Chondrocyte (in vitro differentiated cells): ENCODE measurements at regions not wholly inside any gene's neighbourhood (a gene's known extent, or its start where the extent isn't known, plus 50 kb on each side); places are given as distances from the start of the nearest gene placed in this dataset.
"Not testable (repeated sequence)": the region's sequence is repeated elsewhere in the genome, so short reads cannot be mapped to it uniquely, and the experiment has no call there.

Experiments used
- DNase-seq: peaks from one replicate; pipeline ENCODE4 v3.0.0; 2021; ENCODE audit warnings: mixed read lengths, low spot score
- H3K27ac Mint-ChIP-seq: one replicate; pipeline ENCODE4 v1.8.0; 2021; ENCODE audit warnings: mild to moderate bottlenecking, moderate library complexity, mixed read lengths; ENCODE audit not compliant: unreplicated experiment
- H3K27me3 Mint-ChIP-seq: 2 replicates; pipeline ENCODE4 v1.8.0; 2021; ENCODE audit warnings: low read depth, mixed read lengths
- H3K36me3 Mint-ChIP-seq: 2 replicates; pipeline ENCODE4 v1.8.0; 2021; ENCODE audit warnings: low read depth, mixed read lengths
- H3K4me1 Mint-ChIP-seq: 2 replicates; pipeline ENCODE4 v1.8.0; 2021; ENCODE audit warnings: low read depth, mild to moderate bottlenecking, mixed read lengths
- H3K4me3 Mint-ChIP-seq: one replicate; pipeline ENCODE4 v1.8.0; 2021; ENCODE audit warnings: mild to moderate bottlenecking, moderate library complexity, mixed read lengths; ENCODE audit not compliant: unreplicated experiment
- H3K9me3 Mint-ChIP-seq: 2 replicates; pipeline ENCODE4 v1.8.0; 2021; ENCODE audit warnings: low read depth, mixed read lengths
- CTCF ChIP-seq: fragments of 200-600 bp; sonication (generic); IDR thresholded peaks from 2 replicates; pipeline ENCODE4 v1.5.0; 2021; ENCODE audit warnings: antibody characterized with exemption, mild to moderate bottlenecking, moderate library complexity

DNA sequence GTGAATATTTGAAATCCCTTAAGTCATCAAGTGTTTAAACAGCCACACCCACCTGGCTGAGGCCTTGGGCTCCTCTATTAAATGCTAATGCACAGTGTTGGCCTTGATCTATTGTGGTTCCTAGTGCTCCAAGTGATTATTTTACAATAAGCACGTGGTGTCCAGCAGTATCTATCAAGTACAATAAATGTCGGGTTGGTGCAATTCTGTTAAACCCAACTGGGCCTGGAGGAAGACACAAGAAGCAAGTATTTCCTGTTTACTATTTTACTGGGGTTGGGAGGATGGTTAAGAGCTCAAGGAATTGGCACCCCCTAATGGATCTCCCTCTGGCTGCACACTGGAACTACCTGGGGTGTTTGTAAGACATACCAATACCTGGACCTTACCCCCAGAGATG, 72.1 kb upstream of the HNF1B start:
- Mint-ChIP-seq H3K36me3 (peaks cover 4% of the 10 kb centered on the region), H3K4me1 (peaks cover 68% of the 10 kb centered on the region), H3K27me3 (no peaks in the 10 kb centered on the region), H3K4me3 (no peak overlapping the region), H3K27ac (no peak overlapping the region), H3K9me3 (peaks cover 11% of the 10 kb centered on the region)
- TF ChIP-seq CTCF, result no peak
- DNase-seq, result no peak

GRCh38 chr17:37815536-37815935, 70.7 kb upstream of the HNF1B start:
- Mint-ChIP-seq H3K9me3 (peaks cover 18% of the 10 kb centered on the region), H3K4me3 (no peak overlapping the region), H3K36me3 (peaks cover 7% of the 10 kb centered on the region), H3K27ac (peak overlapping the region; percentile 74), H3K27me3 (no peaks in the 10 kb centered on the region), H3K4me1 (peaks cover 61% of the 10 kb centered on the region)
- no peak for DNase-seq
- TF ChIP-seq CTCF, result no peak

DNA sequence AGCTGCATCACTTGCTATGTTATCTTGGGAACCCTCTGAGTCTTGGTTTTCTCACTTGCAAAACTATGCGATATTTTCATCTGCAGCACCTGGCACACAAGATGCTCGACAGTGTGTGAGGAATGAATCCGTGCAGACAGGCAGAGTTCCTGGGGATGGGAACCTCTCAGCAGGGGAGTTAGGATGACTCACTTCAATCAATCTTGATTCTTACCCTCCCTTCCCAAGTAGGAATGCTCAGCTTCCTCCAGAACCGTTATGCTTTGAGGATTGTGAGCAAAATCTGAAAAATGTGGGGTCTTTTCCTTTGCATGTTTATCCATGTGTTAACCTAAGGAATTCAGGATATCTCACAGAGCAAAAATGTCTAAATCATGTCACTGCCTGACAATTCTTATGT, 68.9 kb upstream of the HNF1B start:
- H3K4me3 Mint-ChIP-seq, result no peak overlapping the region
- H3K9me3 Mint-ChIP-seq, result peaks cover 18% of the 10 kb centered on the region
- H3K4me1 Mint-ChIP-seq, result peaks cover 43% of the 10 kb centered on the region
- H3K36me3 Mint-ChIP-seq, result peaks cover 7% of the 10 kb centered on the region
- H3K27me3 Mint-ChIP-seq, result no peaks in the 10 kb centered on the region
- no peak for DNase-seq
- peak overlapping the region; percentile 92 for H3K27ac Mint-ChIP-seq
- TF ChIP-seq CTCF, result no peak

- not testable (repeated sequence) for H3K4me3 Mint-ChIP-seq, DNase-seq, H3K27me3 Mint-ChIP-seq, H3K27ac Mint-ChIP-seq, H3K36me3 Mint-ChIP-seq
- H3K4me1 Mint-ChIP-seq, result peaks cover 12% of the 10 kb centered on the region
- peaks cover 28% of the 10 kb centered on the region for H3K9me3 Mint-ChIP-seq
Measured at GRCh38 chr17:37808846-37809245, 64.0 kb upstream of the HNF1B start.

- TF ChIP-seq CTCF, result peak; percentile 23
- Mint-ChIP-seq H3K4me3 (peak overlapping the region; percentile 27), H3K36me3 (no peaks in the 10 kb centered on the region), H3K27ac (peak overlapping the region; percentile 88), H3K9me3 (peaks cover 9% of the 10 kb centered on the region), H3K4me1 (peaks cover 27% of the 10 kb centered on the region), H3K27me3 (no peaks in the 10 kb centered on the region)
- no peak for DNase-seq
Measured at GRCh38 chr17:37802712-37803416, 58.0 kb upstream of the HNF1B start.

DNA sequence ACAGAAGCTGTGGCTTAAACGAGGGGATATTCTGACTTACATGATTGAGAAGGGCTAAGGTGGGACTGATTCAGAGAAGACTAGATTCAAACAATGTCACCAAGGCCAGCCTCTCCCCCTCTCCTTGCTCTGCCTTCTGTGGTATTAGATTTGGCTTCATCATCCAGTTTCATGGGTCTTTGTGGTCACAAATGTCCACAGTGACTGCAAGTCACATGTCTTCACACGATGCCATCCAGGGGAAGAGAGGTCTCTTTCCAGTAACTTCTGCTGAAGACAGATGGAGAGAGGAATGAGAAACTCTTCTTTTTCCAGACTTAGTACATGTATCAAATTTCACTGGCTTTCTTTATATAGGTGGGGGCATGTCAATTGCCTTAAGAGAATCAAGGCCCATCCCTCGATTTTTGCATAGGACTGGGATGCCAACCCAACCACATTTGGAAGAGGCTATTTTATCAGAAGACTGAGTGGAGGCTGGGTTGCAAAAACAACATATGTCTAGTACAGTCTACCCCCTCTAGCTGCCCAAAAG, 57.3 kb upstream of the HNF1B start:
- Mint-ChIP-seq H3K27me3 (no peaks in the 10 kb centered on the region), H3K4me3 (peak overlapping the region; percentile 27), H3K27ac (peak overlapping the region; percentile 88), H3K4me1 (peaks cover 27% of the 10 kb centered on the region), H3K36me3 (no peaks in the 10 kb centered on the region), H3K9me3 (peaks cover 11% of the 10 kb centered on the region)
- no peak for DNase-seq
- TF ChIP-seq CTCF, result no peak
